Stimulated activated CD4-positive, alpha-beta T cell treated with anti-CD3 and anti-CD28 coated beads, Interleukin-15, amount 100 ng/mL, for 24 hours (primary cell): ENCODE measurements at regions not wholly inside any gene's neighbourhood (a gene's known extent, or its start where the extent isn't known, plus 50 kb on each side); places are given as distances from the start of the nearest gene placed in this dataset.

ENCODE experiments used
- DNase-seq: peaks from one replicate; pipeline ENCODE4 v3.0.0-alpha.2; 2020

DNA sequence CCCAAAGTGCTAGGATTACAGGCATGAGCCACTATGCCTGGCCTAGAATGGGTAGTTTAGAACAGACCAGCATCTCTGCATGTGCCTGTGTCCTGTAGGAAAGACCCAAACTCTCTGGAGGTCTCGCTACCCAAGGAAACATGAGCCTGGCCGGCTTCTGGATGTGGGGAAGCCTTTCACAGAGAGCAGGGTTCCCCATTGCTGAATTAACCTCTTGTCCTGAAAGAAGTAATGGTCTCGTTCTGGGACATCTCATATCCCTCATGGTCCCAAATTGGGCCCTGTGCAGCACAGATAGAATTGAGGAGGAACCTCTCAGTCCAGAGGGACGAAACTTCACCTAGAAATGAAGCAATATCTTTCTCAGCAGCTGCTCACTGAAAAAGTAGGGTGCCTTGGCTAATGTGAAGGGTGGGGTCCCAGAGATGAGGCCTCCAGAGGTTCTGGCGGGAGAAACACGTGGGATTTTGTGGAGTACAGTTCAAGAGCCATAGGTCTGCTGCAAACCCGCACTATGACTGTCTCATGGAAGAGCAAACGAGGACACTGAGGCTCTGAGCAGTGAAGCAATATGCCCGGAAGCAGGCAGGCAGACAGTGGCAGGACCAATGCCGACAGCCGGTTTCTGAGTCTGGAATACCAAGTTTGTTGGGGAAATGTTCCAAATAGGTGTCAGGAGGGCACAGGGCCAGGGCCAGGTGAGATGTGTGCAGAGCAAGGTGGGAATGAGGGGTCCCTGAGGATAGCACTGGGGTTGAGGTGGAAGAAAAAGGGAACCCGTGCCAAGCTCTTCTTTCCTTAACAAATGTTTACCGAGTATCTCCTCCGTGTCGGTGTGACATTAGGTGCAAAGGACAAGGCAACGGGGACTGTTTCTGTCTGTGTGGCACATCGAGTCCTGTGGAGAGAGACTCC is 121.0 kb upstream of the TWIST2 start:
- no peak for DNase-seq

DNA sequence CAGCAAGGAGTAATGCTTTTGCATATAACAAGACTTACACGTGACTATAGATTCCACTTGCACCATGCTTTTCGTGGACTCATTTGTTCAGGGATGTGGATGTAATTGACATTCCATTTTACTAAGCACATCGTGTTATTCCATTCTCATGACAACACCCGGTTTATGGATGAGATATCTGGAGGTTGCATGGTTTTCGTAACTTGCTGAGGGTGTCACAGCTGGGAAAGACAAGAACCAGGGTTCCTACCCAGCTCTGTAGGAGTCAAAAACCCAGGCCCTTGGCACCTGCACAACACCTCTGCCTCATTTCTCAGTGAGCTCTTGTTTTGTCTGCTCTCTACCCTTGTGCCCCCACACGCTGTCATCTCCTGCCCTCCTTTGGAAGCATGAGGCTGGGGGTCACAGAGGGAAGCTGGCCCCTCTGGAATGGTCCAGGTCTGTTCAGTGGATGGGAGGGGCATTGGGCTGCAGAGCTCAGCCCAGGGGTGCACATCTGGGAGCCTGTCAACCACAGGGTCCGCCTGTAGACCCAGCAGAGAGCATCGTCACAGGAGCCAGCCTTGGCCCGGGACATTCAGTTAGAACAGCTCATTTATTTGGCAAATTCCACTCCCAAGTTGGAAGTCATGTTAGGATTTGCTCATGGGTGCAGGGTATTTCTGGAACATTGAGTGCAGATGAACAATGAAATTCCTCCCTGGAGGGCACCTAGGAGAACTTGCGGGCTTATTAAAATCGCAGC is 120.1 kb upstream of the TWIST2 start:
- no peak for DNase-seq

DNA sequence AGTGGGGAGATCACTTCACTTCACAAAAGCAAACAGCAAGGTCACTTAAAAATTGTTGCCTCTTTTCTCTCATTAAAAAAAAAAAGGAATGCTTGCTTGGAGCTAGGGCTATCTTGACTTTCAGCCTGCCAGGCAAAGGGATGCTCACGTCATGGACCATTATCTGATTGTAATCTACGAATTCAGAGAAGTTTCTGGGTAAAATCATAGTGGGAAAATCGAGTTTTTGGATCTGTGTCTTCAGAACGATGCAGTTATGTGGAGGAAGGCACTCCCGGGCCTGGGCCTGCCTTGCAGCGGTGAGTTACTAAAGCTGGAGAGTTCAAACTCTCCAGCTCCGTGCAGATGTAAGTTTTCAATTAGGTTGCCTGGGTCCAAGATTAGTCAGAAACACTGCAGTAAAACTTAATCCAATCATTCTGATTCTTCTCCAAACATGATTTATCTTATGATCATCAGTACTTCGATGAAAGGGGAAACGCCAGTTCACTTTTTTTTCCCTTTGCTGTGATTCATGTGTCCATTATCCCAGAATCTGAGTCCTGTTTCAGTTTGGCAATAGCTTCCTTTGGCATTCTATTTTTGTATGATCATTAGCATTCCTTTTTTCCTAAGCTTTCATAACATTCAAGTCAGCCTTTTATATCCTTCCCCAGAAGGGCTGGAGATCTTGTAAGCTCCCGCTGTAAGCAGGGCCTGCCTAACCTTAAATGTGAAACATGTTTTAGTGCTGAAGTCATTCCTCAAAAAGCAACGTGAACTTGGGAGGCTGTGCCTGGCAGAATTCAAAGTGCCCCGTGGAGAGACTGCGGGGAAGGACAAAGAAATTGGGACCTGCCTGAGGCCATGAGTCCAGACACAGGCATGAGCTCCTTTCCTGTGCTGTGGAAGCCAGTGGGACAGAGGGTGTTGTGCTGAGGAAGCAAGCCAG is 119.3 kb upstream of the TWIST2 start:
- no peak for DNase-seq

DNA sequence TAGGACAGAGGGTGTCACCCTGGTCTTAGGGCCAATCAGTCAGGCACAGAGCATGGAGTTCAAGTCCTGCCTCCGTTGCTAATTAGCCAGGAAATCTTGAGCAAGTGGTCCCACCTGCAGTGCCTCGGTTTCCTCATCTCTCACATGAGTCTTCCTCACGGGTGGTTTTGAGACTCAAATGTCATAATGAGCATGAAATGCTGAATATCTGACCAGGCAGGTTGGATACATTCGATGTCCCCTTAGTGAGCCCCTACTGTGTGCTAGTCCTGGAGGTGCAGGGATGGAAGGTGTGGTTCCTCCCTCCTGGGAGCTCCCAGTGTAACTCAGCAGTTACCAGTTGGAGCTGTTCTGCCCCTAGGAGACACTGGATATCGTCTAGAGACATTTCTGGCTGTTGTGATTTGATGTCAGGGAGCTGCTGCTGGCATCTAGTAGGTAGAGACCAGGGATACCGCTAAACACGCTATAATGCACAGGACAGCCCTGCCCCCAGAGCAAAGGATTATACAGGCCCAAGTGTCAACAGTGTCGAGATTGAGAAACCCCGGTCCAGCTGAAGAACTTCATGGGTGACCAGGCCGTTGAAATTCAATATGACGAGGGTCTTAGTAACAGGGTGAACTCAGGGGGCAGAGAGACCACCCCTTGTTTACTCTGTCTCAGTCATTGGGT is 118.5 kb upstream of the TWIST2 start:
- no peak for DNase-seq

DNA sequence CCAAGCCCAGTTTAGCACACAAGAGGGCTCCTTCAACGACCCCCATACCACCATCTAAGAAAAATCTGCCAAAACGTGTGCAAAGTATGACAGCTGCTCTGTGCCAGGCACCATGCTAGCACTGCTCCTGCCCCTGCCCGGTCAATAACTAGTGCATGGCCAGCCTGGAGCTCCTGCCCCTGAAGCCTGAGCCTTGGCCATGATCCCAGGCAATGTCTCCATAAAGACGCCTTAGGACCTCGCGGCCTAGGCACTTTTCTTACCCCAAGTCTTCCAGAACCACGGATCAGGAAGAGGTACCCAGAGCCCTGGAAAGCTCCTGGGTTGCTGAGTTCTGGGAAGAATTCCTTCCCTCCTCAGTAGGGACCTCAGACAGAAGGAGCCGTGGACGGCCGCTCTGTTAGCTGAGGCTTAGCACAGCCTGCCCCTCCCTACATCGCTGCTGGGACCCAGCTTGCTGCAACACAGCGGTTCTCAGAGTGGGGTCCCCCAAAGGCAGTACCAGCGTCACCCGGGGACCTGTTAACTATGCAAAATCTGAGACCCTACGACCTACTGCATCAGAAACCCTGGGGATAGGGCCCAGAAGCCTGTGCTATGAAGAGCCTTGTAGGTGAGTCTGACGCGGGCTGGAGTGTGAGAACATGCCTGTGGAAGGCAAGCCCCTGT is 117.8 kb upstream of the TWIST2 start:
- no peak for DNase-seq

DNA sequence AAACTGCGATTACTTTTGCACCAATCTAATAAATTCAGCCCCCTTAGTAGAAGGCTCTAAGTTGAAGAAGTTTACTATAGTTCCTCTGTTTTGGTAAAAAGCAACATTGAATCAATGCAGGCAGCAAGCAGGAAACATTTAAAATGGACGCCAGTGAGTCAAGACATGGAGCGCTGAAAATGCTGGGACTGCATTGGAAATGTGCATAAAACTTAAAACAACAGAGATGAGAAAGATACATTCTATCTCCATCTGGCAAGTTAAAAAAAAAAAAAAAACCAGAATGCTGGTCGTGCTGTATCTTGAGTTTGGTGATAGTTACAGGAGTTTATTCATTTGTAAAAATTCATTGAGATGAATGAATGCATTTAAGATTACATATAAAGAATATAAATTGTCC is 117.0 kb upstream of the TWIST2 start:
- DNase-seq: no peak

DNA sequence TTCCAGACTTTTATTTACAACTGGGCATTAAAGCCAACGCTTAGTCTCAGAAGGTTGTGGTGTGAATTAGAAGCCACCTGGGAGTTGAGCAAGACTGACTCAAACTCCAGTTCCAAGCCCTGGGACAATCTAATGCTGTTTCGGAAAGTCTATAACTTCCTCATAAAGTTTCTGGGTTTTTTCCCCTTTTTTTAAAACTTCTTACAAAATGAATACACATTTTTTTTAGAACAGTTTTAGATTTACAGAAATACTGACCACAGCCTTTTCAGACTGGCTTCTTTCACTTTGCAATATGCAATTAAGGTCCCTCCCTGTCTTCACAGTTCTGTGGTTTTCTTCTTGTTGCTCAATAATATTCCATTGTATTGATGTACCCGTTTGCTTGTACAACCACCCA is 115.9 kb upstream of the TWIST2 start:
- no peak for DNase-seq

DNA sequence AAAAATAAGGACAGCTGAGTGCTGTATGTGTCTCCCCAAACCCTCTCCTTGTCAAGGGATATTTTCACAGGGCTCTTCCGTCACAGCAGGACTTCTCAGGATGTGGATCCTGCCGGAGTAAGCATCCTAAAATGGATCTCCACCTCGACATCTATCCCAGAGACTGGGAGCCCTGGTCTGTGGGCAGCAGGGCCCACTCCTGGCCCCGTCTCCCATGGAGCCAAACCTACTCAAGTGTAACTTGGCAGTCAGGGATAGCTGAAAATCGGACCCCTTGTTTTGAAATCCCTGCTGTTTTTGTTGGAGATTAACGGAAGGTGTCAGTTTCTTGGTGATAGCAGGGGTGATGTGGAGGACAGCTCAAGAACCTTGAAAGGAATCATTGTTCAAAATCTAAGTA is 109.0 kb upstream of the TWIST2 start:
- no peak for DNase-seq

DNA sequence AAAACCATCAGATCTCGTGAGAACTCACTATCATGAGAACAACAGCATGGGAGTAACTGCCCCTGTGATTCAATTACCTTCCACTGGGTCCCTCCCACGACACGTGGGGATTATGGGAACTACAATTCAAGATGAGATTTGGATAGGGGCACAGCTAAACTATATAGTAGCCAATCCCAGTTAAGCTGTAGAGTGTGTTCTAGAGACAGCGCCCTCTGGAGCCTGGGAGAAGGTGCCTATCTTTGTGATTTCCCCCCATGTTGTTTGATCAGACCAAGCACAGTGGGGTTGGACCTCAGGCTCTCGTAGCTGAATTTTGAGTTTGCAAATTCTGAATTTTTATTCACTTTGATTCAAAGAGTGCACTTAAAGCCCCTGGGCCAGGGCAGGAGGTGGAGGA is 108.2 kb upstream of the TWIST2 start:
- DNase-seq: no peak

DNA sequence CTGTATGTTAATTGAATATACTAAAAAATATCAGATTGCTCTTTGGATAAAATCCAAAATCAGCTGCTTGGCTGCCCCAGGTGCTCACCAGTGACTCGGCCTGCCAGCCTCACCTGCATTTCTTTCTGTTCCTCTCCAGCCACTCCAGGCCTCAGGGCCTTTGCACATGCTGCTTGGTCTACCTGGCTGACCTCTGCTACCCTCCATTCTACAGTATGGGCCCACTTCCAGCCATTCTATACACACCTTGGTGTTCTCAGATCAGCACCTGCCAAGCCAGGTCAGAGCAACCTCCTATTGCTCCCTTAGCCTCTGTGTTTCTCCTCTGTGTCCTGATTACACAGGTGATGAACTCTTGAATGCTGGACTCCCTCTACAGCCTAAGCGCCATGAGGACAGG is 106.6 kb upstream of the TWIST2 start:
- DNase-seq: no peak

DNA sequence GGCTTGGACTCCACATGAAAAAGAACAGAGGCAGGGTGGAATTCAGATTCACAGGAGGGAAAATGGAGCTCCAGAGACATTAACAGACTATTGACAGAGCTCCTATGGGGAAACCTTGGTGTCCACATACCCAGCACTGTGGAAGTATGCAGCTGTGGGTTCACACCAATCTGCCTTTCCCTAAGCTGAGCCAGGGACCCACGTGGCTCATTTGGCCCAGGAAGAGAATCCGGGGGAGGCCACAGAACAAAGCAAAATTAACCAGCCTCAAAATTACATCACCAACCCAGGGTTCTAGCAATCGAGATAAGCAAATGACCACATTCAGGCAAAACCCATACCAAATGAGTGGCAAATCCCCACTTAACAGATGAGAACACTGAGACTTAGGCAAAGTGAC is 105.8 kb upstream of the TWIST2 start:
- DNase-seq: no peak

DNA sequence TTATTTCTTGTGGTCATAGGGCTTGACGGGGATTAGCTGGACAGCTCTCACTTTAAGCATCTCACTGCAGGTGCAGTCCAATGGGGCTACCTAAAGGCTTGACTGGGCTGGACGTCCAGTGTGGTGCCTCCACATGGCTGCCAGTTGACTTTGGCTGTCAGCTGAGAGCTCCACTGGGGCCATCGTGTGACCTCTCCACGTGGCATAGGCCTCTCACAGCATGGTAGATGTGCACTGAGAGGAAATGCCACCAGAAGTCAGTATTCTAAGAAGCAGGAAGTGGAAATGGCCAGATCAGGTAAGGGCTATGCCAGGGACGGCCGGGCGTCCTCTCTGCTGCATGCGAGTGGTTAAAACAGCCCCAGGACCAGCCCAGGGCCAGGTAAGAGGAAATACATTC is 105.2 kb upstream of the TWIST2 start:
- DNase-seq: no peak

DNA sequence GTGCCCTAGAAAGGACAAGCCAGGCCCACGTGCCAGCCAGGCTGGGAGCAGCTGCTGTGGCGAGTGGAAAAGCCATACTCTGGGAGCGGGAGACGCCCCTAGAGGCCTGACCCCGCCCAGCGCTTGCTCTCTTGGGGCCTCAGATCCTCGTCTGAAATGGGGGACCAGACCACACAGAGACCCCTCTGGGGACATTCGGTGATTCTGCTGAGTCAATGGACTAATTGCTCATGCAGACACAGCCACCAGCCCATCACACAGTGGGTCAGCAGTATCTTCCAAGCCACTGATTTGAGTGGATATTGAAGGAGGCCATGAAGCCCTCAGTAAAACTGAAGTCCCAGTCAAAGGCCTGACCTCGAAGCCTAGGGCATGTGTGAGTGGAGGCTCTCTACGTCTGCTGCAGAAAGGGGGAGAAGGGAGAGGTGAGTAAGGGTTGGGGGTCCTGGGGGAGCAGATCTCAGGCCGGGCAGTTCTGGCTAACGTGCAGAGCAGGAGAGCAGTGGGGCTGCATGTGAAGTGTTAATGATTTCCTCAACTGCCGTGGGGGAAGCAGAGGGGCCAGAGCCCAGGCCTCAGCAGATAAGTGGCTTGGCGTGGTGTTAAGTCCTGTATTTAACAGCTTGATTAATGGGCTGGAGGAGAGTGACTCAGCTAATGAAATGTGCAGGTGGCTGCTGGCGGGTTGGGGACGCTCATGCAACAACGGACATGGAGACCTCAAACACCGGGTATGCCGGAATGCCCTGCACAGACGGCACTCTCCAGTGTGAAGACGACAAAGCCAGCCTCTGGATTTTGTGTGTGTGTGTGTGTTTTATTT is 104.4 kb upstream of the TWIST2 start:
- DNase-seq: no peak

DNA sequence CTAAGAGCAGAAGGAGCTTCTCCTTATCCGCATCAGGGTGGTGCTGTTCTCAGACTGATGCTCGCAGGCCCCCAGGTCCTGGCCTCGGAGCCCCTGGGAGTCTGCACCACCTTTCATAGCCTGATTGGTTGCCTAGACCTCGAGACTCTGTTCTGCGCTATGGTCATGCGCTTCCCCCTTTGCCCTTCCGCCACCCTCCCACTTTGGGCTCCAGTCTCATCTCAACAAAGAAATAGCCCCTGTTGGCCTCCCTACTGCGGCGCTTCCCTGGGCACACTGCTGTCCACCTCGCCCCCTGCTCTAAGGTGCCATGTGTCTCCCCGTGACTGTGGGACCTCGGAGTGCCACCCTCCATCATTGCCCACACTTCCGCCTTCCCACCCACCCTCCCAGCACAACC is 102.9 kb upstream of the TWIST2 start:
- DNase-seq: no peak

DNA sequence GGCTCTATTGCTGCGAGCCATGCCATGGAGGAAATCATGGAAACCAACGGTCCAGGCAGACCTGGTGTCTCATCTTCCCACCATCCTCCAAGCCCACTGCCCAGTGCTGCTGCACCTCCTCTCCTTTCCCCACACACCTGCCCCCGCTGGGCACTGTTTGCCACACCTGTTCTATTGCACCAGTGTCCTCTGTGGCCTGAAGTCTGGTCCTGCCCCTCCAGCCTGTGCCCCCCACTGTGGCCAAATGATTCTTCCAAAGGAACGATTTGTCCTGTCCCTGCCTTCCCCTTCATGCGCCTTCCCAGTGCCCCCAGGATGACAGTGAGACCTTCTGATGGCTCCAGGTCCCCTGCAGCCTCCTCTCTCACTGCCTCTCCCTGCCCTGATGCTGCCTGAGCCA is 101.9 kb upstream of the TWIST2 start:
- no peak for DNase-seq

DNA sequence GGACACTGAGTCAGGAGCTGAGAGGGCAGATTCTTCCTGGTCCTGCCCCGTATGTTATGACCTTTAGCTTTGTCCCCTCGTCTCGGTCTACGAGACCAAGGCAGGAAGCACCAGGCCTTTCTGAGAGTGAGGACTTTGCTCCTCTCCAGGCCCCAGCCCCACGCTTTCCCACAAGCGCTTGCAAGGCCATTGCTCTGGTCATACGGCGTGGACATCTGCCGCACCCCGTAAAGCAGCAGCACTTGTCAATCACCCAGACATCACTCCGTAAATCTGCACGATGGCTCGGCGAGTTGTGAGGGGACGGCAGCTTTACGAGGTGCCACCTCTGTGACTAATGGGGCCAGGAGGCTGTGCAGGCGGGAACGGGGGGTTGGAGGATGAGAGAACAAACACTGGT is 100.8 kb upstream of the TWIST2 start:
- DNase-seq: no peak

DNA sequence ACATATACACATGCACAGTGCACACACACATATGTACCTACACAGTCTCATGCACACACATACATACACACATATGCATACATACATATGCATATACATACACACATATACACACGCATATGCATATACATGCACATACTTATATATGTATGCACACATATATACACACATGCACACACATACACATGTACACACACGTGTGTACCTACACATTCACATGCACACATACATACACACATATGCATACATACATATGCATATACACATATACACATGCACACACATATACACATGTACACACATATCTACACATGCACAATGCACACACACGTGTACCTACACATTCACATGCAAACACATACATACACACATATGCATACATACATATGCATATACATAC is 100.3 kb upstream of the TWIST2 start:
- DNase-seq: no peak

DNA sequence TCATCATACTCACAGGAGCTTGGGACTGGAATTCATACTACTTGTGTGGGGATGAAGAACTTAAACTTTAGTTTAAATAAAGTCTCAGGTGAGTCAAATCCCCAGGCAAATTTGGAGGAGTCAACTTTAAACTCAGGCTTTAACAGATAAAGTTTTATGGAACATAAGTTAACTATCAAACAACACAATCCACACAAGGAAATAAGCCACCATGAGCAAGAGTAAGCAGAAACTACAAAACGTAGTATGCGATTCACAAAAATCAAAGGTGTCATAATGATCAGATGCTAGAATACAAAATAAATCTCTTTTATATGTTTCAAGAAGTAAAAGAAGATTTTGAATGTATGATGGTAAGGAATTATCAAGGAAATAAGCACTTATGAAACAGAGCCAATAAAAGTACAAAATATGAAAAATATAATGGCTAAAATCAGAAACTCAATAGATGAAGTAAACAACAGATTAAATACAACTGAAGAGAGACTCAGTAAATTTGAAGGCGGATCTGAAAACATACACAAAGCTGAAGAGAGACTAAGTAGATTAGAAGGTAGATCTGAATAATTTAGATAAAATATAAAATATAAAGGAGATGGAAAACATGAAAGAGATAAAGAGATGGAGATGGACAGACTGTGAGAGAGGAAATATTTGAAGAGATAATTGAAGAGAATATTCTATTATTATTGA is 97.5 kb upstream of the TWIST2 start:
- DNase-seq: no peak

DNA sequence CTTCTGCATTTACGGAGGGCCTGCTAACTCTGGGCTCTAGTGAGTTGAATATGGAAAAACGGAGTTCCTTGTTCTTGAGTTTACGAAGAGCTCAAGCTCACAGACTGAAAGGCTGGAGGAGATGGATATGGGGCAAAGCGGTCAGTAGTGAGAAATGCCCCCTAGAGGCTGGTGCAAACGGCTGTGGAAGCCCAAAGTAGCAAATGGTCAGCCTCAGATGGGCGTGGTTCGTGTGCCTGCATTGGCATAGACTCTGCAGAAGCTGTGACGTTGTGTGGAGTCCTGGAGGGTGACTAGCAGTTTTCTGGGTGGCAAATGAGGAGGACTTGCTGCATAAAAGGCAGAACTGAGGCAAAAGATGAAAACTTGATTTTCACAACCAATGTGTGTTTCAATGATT is 93.6 kb upstream of the TWIST2 start:
- no peak for DNase-seq

DNA sequence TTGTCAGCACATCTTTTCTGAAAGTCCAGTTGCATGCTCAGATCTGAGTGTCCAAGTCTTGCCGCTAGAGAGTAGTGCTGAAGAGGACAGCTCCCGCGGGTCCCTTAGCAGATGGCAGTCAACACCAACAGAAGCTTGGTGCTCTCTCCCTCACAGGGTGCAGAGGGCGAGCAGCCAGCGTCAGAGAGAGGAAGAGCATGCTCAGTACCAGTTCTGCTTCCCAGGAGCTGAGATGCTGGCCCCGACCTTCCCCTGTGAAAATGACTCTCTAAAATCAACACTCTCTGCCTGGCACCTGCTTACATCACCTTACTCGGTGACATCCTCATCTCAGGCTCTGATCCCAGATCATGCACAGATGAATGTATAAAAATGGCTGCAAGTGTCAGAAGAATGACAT is 86.0 kb upstream of the TWIST2 start:
- no peak for DNase-seq
